ENCODE measurements at regions not wholly inside any gene's neighbourhood (a gene's known extent, or its start where the extent isn't known, plus 50 kb on each side); places are given as distances from the start of the nearest gene placed in this dataset.
A peak's percentile ranks its signal among the peaks of the same experiment; 100 is the strongest.

DNA sequence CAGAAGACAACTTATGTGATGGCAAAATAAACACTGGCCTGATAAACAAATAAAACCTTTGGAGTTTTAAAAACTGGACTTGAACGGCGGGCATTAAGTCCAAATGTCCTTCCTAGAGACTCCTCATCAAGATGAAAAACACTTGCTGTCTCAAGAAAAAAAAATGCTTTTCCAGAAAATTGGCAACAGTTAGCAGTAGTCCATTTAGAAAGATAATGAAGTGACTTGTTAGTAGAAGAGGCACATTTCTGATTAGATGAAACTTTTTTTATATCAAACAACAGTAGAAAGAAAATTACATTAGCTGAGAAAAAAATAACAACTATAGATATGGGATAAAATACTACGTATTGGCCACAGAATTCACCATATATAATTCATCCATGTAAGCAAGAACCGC, 1750.7 kb upstream of the PCDH20 start:
- Histone ChIP-seq H3K27ac (ENCODE audit: low read depth in 1 of 3, low read length in 2 of 3) (no peak overlapping the region), H3K4me1 (ENCODE audit: control insufficient read depth in 3 of 3, insufficient read depth in 2 of 3, low read depth in 1 of 3, low read length in 2 of 3) (no peaks in the 10 kb centered on the region), H3K27me3 (ENCODE audit: control insufficient read depth in 3 of 3, insufficient read depth in 3 of 3, low read length in 3 of 3) (no peaks in the 10 kb centered on the region), H3K4me3 (ENCODE audit: low read depth in 1 of 3, low read length in 3 of 3) (no peak overlapping the region), H3K36me3 (ENCODE audit: control insufficient read depth in 3 of 3, insufficient read depth in 2 of 3, low read depth in 1 of 3, low read length in 3 of 3) (no peaks in the 10 kb centered on the region), H3K9me3 (ENCODE audit: control insufficient read depth in 2 of 2, insufficient read depth in 1 of 2, low read depth in 1 of 2, low read length in 1 of 2) (no peaks in the 10 kb centered on the region)
- no peak for DNase-seq
- 74 to 81% (median 74%) methylated on average over 4 of the region's 4 CpGs for WGBS, 3 donors
- FAIRE-seq = no peak

DNA sequence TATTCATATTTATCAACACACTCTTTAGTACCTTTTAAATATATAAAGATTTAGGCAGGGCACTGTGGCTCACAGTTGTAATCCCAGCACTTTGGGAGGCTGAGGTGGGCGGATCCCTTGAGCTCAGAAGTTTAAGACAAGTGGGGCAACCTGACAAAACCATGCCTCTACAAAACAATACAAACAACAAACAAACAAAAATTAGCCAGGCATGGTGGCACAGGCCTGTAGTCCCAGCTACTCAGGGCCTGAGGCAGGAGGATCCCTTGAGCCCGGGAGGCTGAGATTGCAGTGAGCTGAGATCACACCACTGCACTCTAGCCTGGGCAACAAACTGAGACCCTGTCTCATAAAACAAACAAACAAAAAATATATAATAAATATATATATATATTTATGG, 1748.3 kb upstream of the PCDH20 start:
- 80 to 87% (median 84%) methylated on average over 2 of the region's 2 CpGs for WGBS, 3 donors

DNA sequence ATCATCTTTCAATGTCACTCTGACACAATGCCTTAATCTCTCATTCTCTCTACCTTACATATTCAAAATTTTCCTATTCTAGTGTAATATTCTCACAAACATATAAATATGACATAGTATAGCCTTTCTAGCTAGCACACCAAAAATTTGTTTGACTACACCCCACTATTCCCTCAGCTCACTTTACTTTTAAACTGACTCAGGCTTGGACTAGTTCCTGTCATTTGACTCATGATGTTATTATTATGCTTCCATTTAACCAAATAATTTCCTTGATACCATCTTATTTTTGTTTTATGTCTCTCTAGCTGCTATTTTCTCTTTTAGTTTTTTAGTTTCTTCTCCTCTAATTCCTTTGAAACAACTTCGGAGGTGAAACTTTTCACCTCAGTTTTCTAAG, 1745.6 kb upstream of the PCDH20 start:
- DNase-seq (no peak), FAIRE-seq (no peak)
- Histone ChIP-seq H3K4me1 (ENCODE audit: control insufficient read depth in 3 of 3, insufficient read depth in 2 of 3, low read depth in 1 of 3, low read length in 2 of 3) (no peaks in the 10 kb centered on the region), H3K4me3 (ENCODE audit: low read depth in 1 of 3, low read length in 3 of 3) (no peak overlapping the region), H3K36me3 (ENCODE audit: control insufficient read depth in 3 of 3, insufficient read depth in 2 of 3, low read depth in 1 of 3, low read length in 3 of 3) (no peaks in the 10 kb centered on the region), H3K9me3 (ENCODE audit: control insufficient read depth in 2 of 2, insufficient read depth in 1 of 2, low read depth in 1 of 2, low read length in 1 of 2) (no peaks in the 10 kb centered on the region), H3K27ac (ENCODE audit: low read depth in 1 of 3, low read length in 2 of 3) (no peak overlapping the region), H3K27me3 (ENCODE audit: control insufficient read depth in 3 of 3, insufficient read depth in 3 of 3, low read length in 3 of 3) (no peaks in the 10 kb centered on the region)
- WGBS, 3 donors = 87 to 97% (median 94%) methylated on average over 1 of the region's 1 CpG

More for the DNA sequence above, 1748.3 kb upstream of the PCDH20 start:
- no peak overlapping the region for H3K4me3 ChIP-seq (ENCODE audit: low read depth in 1 of 3, low read length in 3 of 3)
- no peaks in the 10 kb centered on the region for H3K36me3 ChIP-seq (ENCODE audit: control insufficient read depth in 3 of 3, insufficient read depth in 2 of 3, low read depth in 1 of 3, low read length in 3 of 3)
- no peaks in the 10 kb centered on the region for H3K27me3 ChIP-seq (ENCODE audit: control insufficient read depth in 3 of 3, insufficient read depth in 3 of 3, low read length in 3 of 3)
- no peak for DNase-seq
- FAIRE-seq = no peak
- H3K4me1 ChIP-seq (ENCODE audit: control insufficient read depth in 3 of 3, insufficient read depth in 2 of 3, low read depth in 1 of 3, low read length in 2 of 3) = no peaks in the 10 kb centered on the region
- H3K9me3 ChIP-seq (ENCODE audit: control insufficient read depth in 2 of 2, insufficient read depth in 1 of 2, low read depth in 1 of 2, low read length in 1 of 2) = no peaks in the 10 kb centered on the region
- H3K27ac ChIP-seq (ENCODE audit: low read depth in 1 of 3, low read length in 2 of 3) = no peak overlapping the region

DNA sequence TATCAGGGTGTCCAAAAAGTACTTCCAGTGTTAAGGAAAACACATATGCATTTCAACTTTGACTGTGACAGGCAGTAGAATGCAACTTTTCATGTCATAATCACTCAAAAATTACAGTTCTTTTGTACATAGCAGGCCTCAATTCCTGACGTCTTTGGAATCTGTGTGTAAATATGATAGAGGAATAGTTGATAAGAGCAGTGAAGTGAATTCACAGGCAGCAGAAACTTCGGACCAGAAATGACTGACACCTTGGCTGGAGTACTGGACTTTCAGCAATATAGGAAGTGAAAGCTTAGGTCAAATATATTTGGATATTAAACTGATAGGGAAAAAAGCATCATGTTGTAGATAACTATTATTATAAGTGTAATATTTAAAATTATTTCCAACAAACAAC, 1741.2 kb upstream of the PCDH20 start:
- no peak overlapping the region for H3K27ac ChIP-seq (ENCODE audit: low read depth in 1 of 3, low read length in 2 of 3)
- H3K9me3 ChIP-seq (ENCODE audit: control insufficient read depth in 2 of 2, insufficient read depth in 1 of 2, low read depth in 1 of 2, low read length in 1 of 2) = no peaks in the 10 kb centered on the region
- no peak overlapping the region for H3K4me3 ChIP-seq (ENCODE audit: low read depth in 1 of 3, low read length in 3 of 3)
- no peak for FAIRE-seq
- no peaks in the 10 kb centered on the region for H3K27me3 ChIP-seq (ENCODE audit: control insufficient read depth in 3 of 3, insufficient read depth in 3 of 3, low read length in 3 of 3)
- DNase-seq = peak in 1 of 2 donors; percentile 1
- 8 to 43% (median 25%) methylated on average over 2 of the region's 2 CpGs for WGBS, 3 donors
- H3K4me1 ChIP-seq (ENCODE audit: control insufficient read depth in 3 of 3, insufficient read depth in 2 of 3, low read depth in 1 of 3, low read length in 2 of 3) = no peaks in the 10 kb centered on the region
- no peaks in the 10 kb centered on the region for H3K36me3 ChIP-seq (ENCODE audit: control insufficient read depth in 3 of 3, insufficient read depth in 2 of 3, low read depth in 1 of 3, low read length in 3 of 3)

DNA sequence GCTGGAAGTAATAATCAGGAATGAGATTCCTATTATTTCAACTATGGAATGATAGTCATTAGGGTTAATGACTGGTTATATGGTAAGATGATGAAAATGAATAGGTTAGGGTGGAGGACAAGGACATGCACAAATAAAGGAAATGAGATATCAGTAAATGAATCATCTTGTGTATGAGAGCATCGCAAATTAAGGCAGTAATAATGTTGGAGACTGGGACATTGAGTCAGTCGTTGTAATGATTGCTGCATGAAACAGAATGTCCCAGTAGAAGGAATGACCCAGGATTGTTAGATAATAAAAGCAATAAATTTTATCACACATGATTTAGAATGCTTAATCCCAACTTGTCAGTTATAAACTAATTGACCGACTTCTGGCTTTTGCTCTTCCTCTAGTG, 1733.7 kb upstream of the PCDH20 start:
- FAIRE-seq (no peak), DNase-seq (peak in 1 of 2 donors; percentile 47)
- Histone ChIP-seq H3K36me3 (ENCODE audit: control insufficient read depth in 3 of 3, insufficient read depth in 2 of 3, low read depth in 1 of 3, low read length in 3 of 3) (no peaks in the 10 kb centered on the region), H3K27ac (ENCODE audit: low read depth in 1 of 3, low read length in 2 of 3) (no peak overlapping the region), H3K4me3 (ENCODE audit: low read depth in 1 of 3, low read length in 3 of 3) (no peak overlapping the region), H3K9me3 (ENCODE audit: control insufficient read depth in 2 of 2, insufficient read depth in 1 of 2, low read depth in 1 of 2, low read length in 1 of 2) (peaks cover 0 to 11% of the 10 kb centered on the region in 2 donors), H3K4me1 (ENCODE audit: control insufficient read depth in 3 of 3, insufficient read depth in 2 of 3, low read depth in 1 of 3, low read length in 2 of 3) (no peaks in the 10 kb centered on the region), H3K27me3 (ENCODE audit: control insufficient read depth in 3 of 3, insufficient read depth in 3 of 3, low read length in 3 of 3) (no peaks in the 10 kb centered on the region)
- 21 to 70% (median 37%) methylated on average over 3 of the region's 3 CpGs for WGBS, 3 donors

DNA sequence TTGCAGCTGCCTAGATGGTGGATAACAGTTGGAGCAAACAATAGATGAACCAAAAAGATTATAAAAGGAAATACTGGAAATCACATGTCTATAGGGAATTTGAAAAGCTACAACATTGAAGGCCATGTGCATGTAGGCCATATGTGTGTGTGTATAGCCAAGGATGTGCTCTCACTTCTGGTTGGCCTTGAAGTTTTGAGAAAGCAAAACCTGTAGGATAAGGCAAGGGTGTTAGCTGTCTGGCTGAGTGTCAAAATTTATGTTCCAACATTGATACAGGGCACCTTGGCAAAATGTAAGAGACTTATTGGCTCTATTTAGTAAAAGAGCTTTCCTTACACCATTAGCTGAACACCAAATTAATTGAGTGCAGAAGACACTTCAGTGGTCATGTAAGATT, 1723.6 kb upstream of the PCDH20 start:
- no peak for DNase-seq

DNA sequence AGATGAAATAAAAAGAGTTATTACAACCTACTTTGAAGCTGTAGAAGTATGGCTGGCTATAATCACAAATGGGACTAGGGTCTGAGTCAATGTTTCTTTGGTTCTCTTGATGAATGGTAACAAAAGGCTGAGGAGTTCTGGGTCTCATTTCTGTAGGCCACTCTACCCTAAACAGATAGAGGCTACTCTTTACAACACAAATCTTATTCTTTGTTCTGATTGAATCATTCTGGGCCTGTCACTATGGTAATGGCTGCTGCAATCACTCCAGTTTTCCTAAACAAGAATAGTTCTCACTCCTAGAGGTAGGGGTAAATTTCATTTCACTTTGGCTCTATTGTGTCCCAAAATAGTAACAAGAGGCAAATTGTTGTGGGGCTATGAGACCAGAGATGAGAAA, 1714.3 kb upstream of the PCDH20 start:
- Histone ChIP-seq H3K27ac (ENCODE audit: low read depth in 1 of 3, low read length in 2 of 3) (no peak overlapping the region), H3K4me1 (ENCODE audit: control insufficient read depth in 3 of 3, insufficient read depth in 2 of 3, low read depth in 1 of 3, low read length in 2 of 3) (no peaks in the 10 kb centered on the region), H3K36me3 (ENCODE audit: control insufficient read depth in 3 of 3, insufficient read depth in 2 of 3, low read depth in 1 of 3, low read length in 3 of 3) (no peaks in the 10 kb centered on the region), H3K27me3 (ENCODE audit: control insufficient read depth in 3 of 3, insufficient read depth in 3 of 3, low read length in 3 of 3) (no peaks in the 10 kb centered on the region), H3K9me3 (ENCODE audit: control insufficient read depth in 2 of 2, insufficient read depth in 1 of 2, low read depth in 1 of 2, low read length in 1 of 2) (no peaks in the 10 kb centered on the region), H3K4me3 (ENCODE audit: low read depth in 1 of 3, low read length in 3 of 3) (no peak overlapping the region)
- FAIRE-seq (no peak), DNase-seq (no peak)

More for the DNA sequence above, 1723.6 kb upstream of the PCDH20 start:
- H3K4me3 ChIP-seq (ENCODE audit: low read depth in 1 of 3, low read length in 3 of 3) = no peak overlapping the region
- FAIRE-seq = no peak
- no peaks in the 10 kb centered on the region for H3K27me3 ChIP-seq (ENCODE audit: control insufficient read depth in 3 of 3, insufficient read depth in 3 of 3, low read length in 3 of 3)
- H3K36me3 ChIP-seq (ENCODE audit: control insufficient read depth in 3 of 3, insufficient read depth in 2 of 3, low read depth in 1 of 3, low read length in 3 of 3) = no peaks in the 10 kb centered on the region
- no peaks in the 10 kb centered on the region for H3K9me3 ChIP-seq (ENCODE audit: control insufficient read depth in 2 of 2, insufficient read depth in 1 of 2, low read depth in 1 of 2, low read length in 1 of 2)
- H3K4me1 ChIP-seq (ENCODE audit: control insufficient read depth in 3 of 3, insufficient read depth in 2 of 3, low read depth in 1 of 3, low read length in 2 of 3) = no peaks in the 10 kb centered on the region
- H3K27ac ChIP-seq (ENCODE audit: low read depth in 1 of 3, low read length in 2 of 3) = no peak overlapping the region

DNA sequence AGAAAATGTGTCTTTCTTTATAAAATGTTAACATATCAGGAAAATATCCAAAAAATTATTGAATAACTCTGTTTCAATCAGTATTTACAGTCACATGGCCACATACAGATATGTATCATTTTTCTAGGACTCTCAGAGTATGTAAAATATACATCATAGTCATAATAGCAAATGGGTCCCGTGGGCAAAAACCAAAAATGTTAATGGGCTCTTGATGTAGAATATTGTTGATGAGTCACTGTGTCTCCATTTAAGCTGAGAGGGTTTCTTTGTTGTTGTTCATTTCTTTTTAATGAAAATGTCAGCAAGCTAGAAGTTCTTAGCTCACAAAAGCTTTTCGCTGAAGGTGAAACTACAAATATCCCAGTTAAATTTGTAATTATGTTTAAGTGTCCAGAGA, 1713.1 kb upstream of the PCDH20 start:
- FAIRE-seq = no peak

DNA sequence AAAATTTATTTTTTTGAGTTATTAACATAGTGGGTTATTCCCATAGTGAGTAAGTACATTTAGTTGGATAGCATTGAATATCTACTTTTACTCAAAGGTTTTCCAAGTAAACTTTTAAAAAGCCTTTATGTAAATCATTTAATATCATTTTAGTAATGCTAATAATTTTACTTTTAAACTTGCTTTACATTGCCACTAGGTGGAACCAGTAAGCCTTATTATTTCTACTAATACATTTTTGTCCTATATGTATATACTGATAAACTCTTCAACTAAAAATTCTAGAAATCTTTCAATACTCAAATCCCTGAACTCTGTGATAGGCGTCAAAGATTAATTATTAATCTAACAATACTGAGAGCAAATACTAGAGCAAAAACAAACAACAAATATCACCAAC, 1709.2 kb upstream of the PCDH20 start:
- no peaks in the 10 kb centered on the region for H3K9me3 ChIP-seq (ENCODE audit: control insufficient read depth in 2 of 2, insufficient read depth in 1 of 2, low read depth in 1 of 2, low read length in 1 of 2)
- FAIRE-seq = no peak
- no peak overlapping the region for H3K27ac ChIP-seq (ENCODE audit: low read depth in 1 of 3, low read length in 2 of 3)
- H3K4me3 ChIP-seq (ENCODE audit: low read depth in 1 of 3, low read length in 3 of 3) = no peak overlapping the region
- no peaks in the 10 kb centered on the region for H3K4me1 ChIP-seq (ENCODE audit: control insufficient read depth in 3 of 3, insufficient read depth in 2 of 3, low read depth in 1 of 3, low read length in 2 of 3)
- H3K27me3 ChIP-seq (ENCODE audit: control insufficient read depth in 3 of 3, insufficient read depth in 3 of 3, low read length in 3 of 3) = no peaks in the 10 kb centered on the region
- 13 to 39% (median 18%) methylated on average over 1 of the region's 1 CpG for WGBS, 3 donors
- no peaks in the 10 kb centered on the region for H3K36me3 ChIP-seq (ENCODE audit: control insufficient read depth in 3 of 3, insufficient read depth in 2 of 3, low read depth in 1 of 3, low read length in 3 of 3)
- peak; percentile 5 to 16 for DNase-seq

More for the DNA sequence above, 1713.1 kb upstream of the PCDH20 start:
- Histone ChIP-seq H3K9me3 (ENCODE audit: control insufficient read depth in 2 of 2, insufficient read depth in 1 of 2, low read depth in 1 of 2, low read length in 1 of 2) (no peaks in the 10 kb centered on the region), H3K4me3 (ENCODE audit: low read depth in 1 of 3, low read length in 3 of 3) (no peak overlapping the region), H3K27ac (ENCODE audit: low read depth in 1 of 3, low read length in 2 of 3) (no peak overlapping the region), H3K27me3 (ENCODE audit: control insufficient read depth in 3 of 3, insufficient read depth in 3 of 3, low read length in 3 of 3) (no peaks in the 10 kb centered on the region), H3K36me3 (ENCODE audit: control insufficient read depth in 3 of 3, insufficient read depth in 2 of 3, low read depth in 1 of 3, low read length in 3 of 3) (no peaks in the 10 kb centered on the region), H3K4me1 (ENCODE audit: control insufficient read depth in 3 of 3, insufficient read depth in 2 of 3, low read depth in 1 of 3, low read length in 2 of 3) (no peaks in the 10 kb centered on the region)
- 79 to 87% (median 81%) methylated on average over 2 of the region's 2 CpGs for WGBS, 3 donors
- no peak for DNase-seq
